SK-N-SH treated with all-trans-retinoic acid at 6 μM for 48 hours (cell line): ENCODE measurements at regions not wholly inside any gene's neighbourhood (a gene's known extent, or its start where the extent isn't known, plus 50 kb on each side); places are given as distances from the start of the nearest gene placed in this dataset.

Experiments
- ATAC-seq: fragments of 200-7000 bp; cut with Tn5 transposase; 3 replicates; pipeline ENCODE4 v1.9.1; 2020; ENCODE audit warnings: mild to moderate bottlenecking, moderate library complexity
- ARNTL ChIP-seq: fragments of 450-650 bp; formaldehyde crosslinking; IDR thresholded peaks from 2 replicates; pipeline ENCODE4 v1.5.0; 2020; ENCODE audit warnings: low read depth, mild to moderate bottlenecking, moderate library complexity, borderline replicate concordance
- BACH2 ChIP-seq: fragments of 250-450 bp; sonication (Bioruptor Pico); IDR thresholded peaks from 2 replicates; pipeline ENCODE4 v1.9.0; 2021; ENCODE audit warnings: mild to moderate bottlenecking, borderline replicate concordance
- CREB5 ChIP-seq: fragments of 250-450 bp; sonication (Bioruptor Pico); IDR thresholded peaks from 2 replicates; pipeline ENCODE4 v1.5.1; 2020; ENCODE audit warnings: low read depth, mild to moderate bottlenecking, moderate library complexity
- CSDC2 ChIP-seq: fragments of 250-450 bp; sonication (Bioruptor Pico); IDR thresholded peaks from 2 replicates; pipeline ENCODE4 v1.5.0; 2020; ENCODE audit warnings: mild to moderate bottlenecking, moderate library complexity
- ESRRG ChIP-seq: fragments of 250-450 bp; sonication (Bioruptor Pico); IDR thresholded peaks from 2 replicates; pipeline ENCODE4 v1.6.1; 2021; ENCODE audit warnings: mild to moderate bottlenecking
- ISL1 ChIP-seq: fragments of 250-450 bp; sonication (Bioruptor Pico); IDR thresholded peaks from 2 replicates; pipeline ENCODE4 v2.1.2; 2022; ENCODE audit warnings: mild to moderate bottlenecking, moderate library complexity
- OSR1 ChIP-seq: fragments of 250-450 bp; sonication (Bioruptor Pico); IDR thresholded peaks from 2 replicates; pipeline ENCODE4 v1.8.0; 2022; ENCODE audit warnings: moderate library complexity, mild to moderate bottlenecking, inconsistent platforms
- PATZ1 ChIP-seq: fragments of 250-450 bp; sonication (Bioruptor Pico); IDR thresholded peaks from 2 replicates; pipeline ENCODE4 v1.8.0; 2020; ENCODE audit warnings: mild to moderate bottlenecking, moderate library complexity, borderline replicate concordance
- POU6F1 ChIP-seq: fragments of 250-450 bp; sonication (Bioruptor Pico); IDR thresholded peaks from 2 replicates; pipeline ENCODE4 v1.8.0; 2021; ENCODE audit warnings: low read depth, mild to moderate bottlenecking, moderate library complexity, borderline replicate concordance
- PPARA ChIP-seq: fragments of 250-450 bp; sonication (Bioruptor Pico); IDR thresholded peaks from 2 replicates; pipeline ENCODE4 v1.5.0; 2020; ENCODE audit warnings: mild to moderate bottlenecking, borderline replicate concordance
- RARB ChIP-seq: fragments of 250-450 bp; sonication (Bioruptor Pico); IDR thresholded peaks from 2 replicates; pipeline ENCODE4 v1.8.0; 2021; ENCODE audit warnings: mild to moderate bottlenecking, moderate library complexity
- SNAI2 ChIP-seq: fragments of 250-450 bp; sonication (Bioruptor Pico); IDR thresholded peaks from 2 replicates; pipeline ENCODE4 v1.5.0; 2020; ENCODE audit warnings: mild to moderate bottlenecking, moderate library complexity
- TCF4 ChIP-seq: fragments of 250-450 bp; sonication (Bioruptor Pico); IDR thresholded peaks from 2 replicates; pipeline ENCODE4 v1.8.0; 2021; ENCODE audit warnings: mild to moderate bottlenecking, moderate library complexity, borderline replicate concordance
- TOX ChIP-seq: fragments of 250-450 bp; sonication (Bioruptor Pico); IDR thresholded peaks from 2 replicates; pipeline ENCODE4 v1.8.0; 2021; ENCODE audit warnings: mild to moderate bottlenecking, moderate library complexity, borderline replicate concordance
- TSHZ2 ChIP-seq: fragments of 250-450 bp; sonication (Bioruptor Pico); IDR thresholded peaks from 2 replicates; pipeline ENCODE4 v1.5.0; 2020; ENCODE audit warnings: mild to moderate bottlenecking, moderate library complexity
- ZC3H10 ChIP-seq: fragments of 250-450 bp; sonication (Bioruptor Pico); IDR thresholded peaks from 2 replicates; pipeline ENCODE4 v1.5.1; 2021; ENCODE audit warnings: mild to moderate bottlenecking, moderate library complexity
- ZFP30 ChIP-seq: fragments of 450-650 bp; formaldehyde crosslinking; IDR thresholded peaks from 2 replicates; pipeline ENCODE4 v1.5.0; 2022; ENCODE audit warnings: mild to moderate bottlenecking, moderate library complexity
- ZNF565 ChIP-seq: fragments of 450-650 bp; formaldehyde crosslinking; conservative IDR thresholded peaks from 2 replicates; pipeline ENCODE4 v1.5.0; 2020; ENCODE audit warnings: low read depth, mild to moderate bottlenecking, moderate library complexity
- ZNF70 ChIP-seq: fragments of 450-650 bp; formaldehyde crosslinking; IDR thresholded peaks from 2 replicates; pipeline ENCODE4 v1.5.0; 2020; ENCODE audit warnings: mild to moderate bottlenecking, moderate library complexity
- ZNF8 ChIP-seq: fragments of 450-650 bp; formaldehyde crosslinking; IDR thresholded peaks from 2 replicates; pipeline ENCODE4 v1.5.0; 2020; ENCODE audit warnings: mild to moderate bottlenecking, moderate library complexity

- TF ChIP-seq TSHZ2 (CRISPR knock-in tag), result no peak
- no peak for TF ChIP-seq PATZ1
Measured at GRCh38 chr4:163264934-163265333, 67.5 kb downstream of the NPY1R start (continued).

- no peak for ATAC-seq
- TF ChIP-seq TSHZ2 (CRISPR knock-in tag) (no peak), RARB (CRISPR knock-in tag) (no peak), ZNF70 (CRISPR knock-in tag) (no peak), TCF4 (CRISPR knock-in tag) (no peak), POU6F1 (CRISPR knock-in tag) (no peak), TOX (CRISPR knock-in tag) (no peak), BACH2 (CRISPR knock-in tag) (no peak), ISL1 (CRISPR knock-in tag) (no peak), CREB5 (CRISPR knock-in tag) (no peak), CSDC2 (CRISPR knock-in tag) (no peak), SNAI2 (CRISPR knock-in tag) (no peak), OSR1 (CRISPR knock-in tag) (no peak), ZNF565 (no peak)
Measured at GRCh38 chr4:163263606-163264005, 68.8 kb downstream of the NPY1R start.

GRCh38 chr4:163256680-163257343 lies 75.6 kb downstream of the NPY1R start:
- no peak for ATAC-seq
- TF ChIP-seq ZNF8 (CRISPR knock-in tag) (no peak), CSDC2 (CRISPR knock-in tag) (no peak), ZNF565 (no peak), ZFP30 (no peak), PPARA (CRISPR knock-in tag) (no peak), ZNF70 (CRISPR knock-in tag) (no peak), OSR1 (CRISPR knock-in tag) (no peak), ISL1 (CRISPR knock-in tag) (no peak), SNAI2 (CRISPR knock-in tag) (no peak), TOX (CRISPR knock-in tag) (no peak), ESRRG (CRISPR knock-in tag) (no peak), ZC3H10 (CRISPR knock-in tag) (no peak), ARNTL (CRISPR knock-in tag) (no peak), RARB (CRISPR knock-in tag) (no peak), TSHZ2 (CRISPR knock-in tag) (no peak), CREB5 (CRISPR knock-in tag) (no peak)
